Endothelial cell (in vitro differentiated cells): ENCODE measurements at regions not wholly inside any gene's neighbourhood (a gene's known extent, or its start where the extent isn't known, plus 50 kb on each side); places are given as distances from the start of the nearest gene placed in this dataset.

ENCODE experiments used
- DNase-seq: peaks from one replicate; pipeline ENCODE4 v3.0.0; 2021; ENCODE audit warnings: low spot score
- H3K27ac Mint-ChIP-seq: one replicate; pipeline ENCODE4 v1.8.0; 2021; ENCODE audit warnings: mixed read lengths, inconsistent platforms; ENCODE audit not compliant: unreplicated experiment
- H3K27me3 Mint-ChIP-seq: one replicate; pipeline ENCODE4 v1.8.0; 2021; ENCODE audit warnings: mild to moderate bottlenecking, moderate library complexity, mixed read lengths, inconsistent platforms; ENCODE audit not compliant: unreplicated experiment
- H3K36me3 Mint-ChIP-seq: one replicate; pipeline ENCODE4 v1.8.0; 2021; ENCODE audit warnings: mild to moderate bottlenecking, low read depth, mixed read lengths, inconsistent platforms; ENCODE audit not compliant: unreplicated experiment
- H3K4me1 Mint-ChIP-seq: one replicate; pipeline ENCODE4 v1.8.0; 2021; ENCODE audit warnings: mild to moderate bottlenecking, mixed read lengths, inconsistent platforms; ENCODE audit not compliant: unreplicated experiment
- H3K4me3 Mint-ChIP-seq: one replicate; pipeline ENCODE4 v1.8.0; 2021; ENCODE audit warnings: mild to moderate bottlenecking, mixed read lengths, inconsistent platforms; ENCODE audit not compliant: unreplicated experiment
- H3K9me3 Mint-ChIP-seq: one replicate; pipeline ENCODE4 v1.8.0; 2021; ENCODE audit warnings: mixed read lengths, inconsistent platforms; ENCODE audit not compliant: unreplicated experiment
- TF ChIP-seq, protein P1 (sequence below): fragments of 200-600 bp; sonication (generic); IDR thresholded peaks from one replicate; pipeline ENCODE4 v1.5.0; 2021; ENCODE audit warnings: antibody characterized with exemption; ENCODE audit not compliant: unreplicated experiment

DNA sequence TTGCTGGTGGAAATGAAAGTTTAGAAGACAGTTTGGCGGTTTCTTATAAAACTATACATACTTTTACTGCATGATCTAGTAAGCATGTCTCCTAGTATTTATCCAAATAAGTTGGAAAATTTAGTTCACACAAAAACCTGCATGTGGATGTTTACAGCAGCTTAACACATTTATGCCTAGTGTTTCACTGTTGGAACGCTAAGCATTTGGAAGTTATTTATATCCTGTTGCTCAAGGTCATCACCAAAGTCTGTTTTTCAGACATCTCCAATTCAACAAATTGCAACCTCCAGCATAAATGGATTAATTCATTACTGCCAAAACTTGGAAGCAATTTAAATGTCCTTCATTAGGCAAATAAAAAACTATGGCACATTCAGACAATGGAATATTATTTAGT is 461.8 kb downstream of the SUCLA2 start:
- no peaks in the 10 kb centered on the region for H3K27me3 Mint-ChIP-seq
- no peak overlapping the region for H3K27ac Mint-ChIP-seq
- H3K36me3 Mint-ChIP-seq = no peaks in the 10 kb centered on the region
- no peaks in the 10 kb centered on the region for H3K9me3 Mint-ChIP-seq
- no peak overlapping the region for H3K4me3 Mint-ChIP-seq
- no peak for DNase-seq
- TF ChIP-seq, protein P1, sequence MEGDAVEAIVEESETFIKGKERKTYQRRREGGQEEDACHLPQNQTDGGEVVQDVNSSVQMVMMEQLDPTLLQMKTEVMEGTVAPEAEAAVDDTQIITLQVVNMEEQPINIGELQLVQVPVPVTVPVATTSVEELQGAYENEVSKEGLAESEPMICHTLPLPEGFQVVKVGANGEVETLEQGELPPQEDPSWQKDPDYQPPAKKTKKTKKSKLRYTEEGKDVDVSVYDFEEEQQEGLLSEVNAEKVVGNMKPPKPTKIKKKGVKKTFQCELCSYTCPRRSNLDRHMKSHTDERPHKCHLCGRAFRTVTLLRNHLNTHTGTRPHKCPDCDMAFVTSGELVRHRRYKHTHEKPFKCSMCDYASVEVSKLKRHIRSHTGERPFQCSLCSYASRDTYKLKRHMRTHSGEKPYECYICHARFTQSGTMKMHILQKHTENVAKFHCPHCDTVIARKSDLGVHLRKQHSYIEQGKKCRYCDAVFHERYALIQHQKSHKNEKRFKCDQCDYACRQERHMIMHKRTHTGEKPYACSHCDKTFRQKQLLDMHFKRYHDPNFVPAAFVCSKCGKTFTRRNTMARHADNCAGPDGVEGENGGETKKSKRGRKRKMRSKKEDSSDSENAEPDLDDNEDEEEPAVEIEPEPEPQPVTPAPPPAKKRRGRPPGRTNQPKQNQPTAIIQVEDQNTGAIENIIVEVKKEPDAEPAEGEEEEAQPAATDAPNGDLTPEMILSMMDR = no peak
- no peaks in the 10 kb centered on the region for H3K4me1 Mint-ChIP-seq

DNA sequence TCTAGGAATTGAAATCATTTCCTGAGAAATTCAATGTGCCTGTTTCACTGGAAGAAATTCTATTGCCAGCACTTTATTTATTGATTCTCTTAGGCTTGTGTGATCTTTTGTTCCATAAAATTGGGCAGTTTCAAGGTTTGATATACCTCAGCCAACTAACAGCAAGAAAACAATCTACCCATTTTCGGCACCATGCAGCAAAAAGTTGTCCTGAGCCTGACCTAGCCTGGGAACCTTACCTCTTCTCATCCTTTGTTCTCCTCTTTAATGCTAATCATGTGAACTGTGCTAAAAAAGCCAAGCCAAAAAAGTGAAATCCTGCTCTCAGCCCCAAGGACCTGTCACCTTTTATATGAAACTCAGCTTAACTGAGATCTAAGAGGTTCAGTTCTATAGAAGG is 477.3 kb downstream of the SUCLA2 start:
- Mint-ChIP-seq H3K27me3 (no peaks in the 10 kb centered on the region), H3K9me3 (no peaks in the 10 kb centered on the region), H3K4me3 (no peak overlapping the region), H3K4me1 (no peaks in the 10 kb centered on the region), H3K36me3 (no peaks in the 10 kb centered on the region), H3K27ac (no peak overlapping the region)
- DNase-seq = no peak
- TF ChIP-seq, protein P1 = no peak

DNA sequence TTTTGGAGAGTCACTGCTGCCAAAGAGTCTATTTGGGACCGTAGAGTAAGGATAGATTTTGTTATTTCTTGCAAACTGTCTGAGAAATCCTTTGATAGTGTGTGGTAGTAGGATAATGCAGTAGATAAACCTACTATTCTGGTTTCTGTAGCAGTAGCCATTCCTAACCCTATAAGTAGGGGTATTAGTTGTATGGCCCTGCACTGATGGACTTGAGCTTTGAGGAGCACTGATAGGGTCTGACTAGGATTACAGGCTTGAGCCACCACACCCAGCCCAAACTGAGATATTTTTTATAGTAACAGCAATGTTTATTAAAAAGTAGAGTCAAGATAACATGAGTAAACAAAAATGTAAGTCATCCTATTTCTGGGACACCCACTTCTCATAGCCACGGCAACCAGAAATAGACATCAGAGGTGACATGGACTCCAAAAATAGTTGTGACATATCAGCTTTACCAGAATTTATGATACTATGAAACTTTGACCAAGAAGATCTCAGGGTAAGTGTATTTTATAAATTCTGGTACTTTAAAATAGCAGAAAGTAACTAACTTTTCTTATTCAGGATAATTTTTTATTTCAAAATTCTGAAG is 479.1 kb downstream of the SUCLA2 start:
- DNase-seq = no peak
- Mint-ChIP-seq H3K9me3 (no peaks in the 10 kb centered on the region), H3K4me1 (no peaks in the 10 kb centered on the region), H3K27ac (no peak overlapping the region), H3K36me3 (no peaks in the 10 kb centered on the region), H3K4me3 (no peak overlapping the region), H3K27me3 (no peaks in the 10 kb centered on the region)
- TF ChIP-seq, protein P1 = no peak

DNA sequence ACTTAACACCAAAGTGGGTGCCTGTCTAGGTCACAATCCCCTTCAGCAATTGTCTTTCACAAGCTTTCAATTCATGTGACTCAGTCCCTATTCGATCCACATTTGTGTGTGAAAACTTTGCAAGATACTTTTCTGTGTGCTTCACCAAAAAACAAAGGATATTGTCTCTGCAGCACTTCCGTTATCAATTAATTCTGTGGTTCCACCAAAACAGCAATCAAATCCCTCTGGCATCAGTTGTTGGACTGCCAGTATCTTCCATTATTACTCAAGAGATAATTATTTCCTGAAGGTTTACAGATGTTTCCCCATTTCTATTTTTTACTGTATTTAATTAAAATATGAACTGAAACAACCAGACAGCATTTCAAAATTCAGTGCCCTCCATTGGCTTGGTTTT is 481.4 kb downstream of the SUCLA2 start:
- Mint-ChIP-seq H3K27me3 (no peaks in the 10 kb centered on the region), H3K4me1 (no peaks in the 10 kb centered on the region), H3K4me3 (no peak overlapping the region), H3K36me3 (no peaks in the 10 kb centered on the region), H3K9me3 (no peaks in the 10 kb centered on the region), H3K27ac (no peak overlapping the region)
- DNase-seq = no peak
- TF ChIP-seq, protein P1 = no peak

DNA sequence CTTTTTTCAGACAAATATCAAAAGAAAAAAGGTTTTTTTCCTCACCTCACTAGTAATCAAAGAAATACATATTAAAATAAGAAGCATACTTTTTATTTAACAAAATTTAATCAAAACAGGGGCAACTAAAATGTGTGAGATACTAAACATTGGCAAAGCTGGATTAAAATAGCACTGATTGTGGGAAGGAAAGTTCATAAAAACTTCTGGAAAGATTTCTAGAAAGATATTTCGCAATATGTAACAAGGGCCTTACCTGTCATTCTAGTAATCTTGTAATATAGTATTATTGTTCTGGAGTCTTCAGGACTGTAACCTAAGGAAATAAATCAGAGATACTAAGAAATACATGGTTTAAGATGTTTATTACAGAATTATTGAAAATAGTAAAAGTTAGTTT is 482.5 kb downstream of the SUCLA2 start:
- no peak overlapping the region for H3K27ac Mint-ChIP-seq
- H3K9me3 Mint-ChIP-seq = no peaks in the 10 kb centered on the region
- no peak for DNase-seq
- no peak overlapping the region for H3K4me3 Mint-ChIP-seq
- H3K4me1 Mint-ChIP-seq = no peaks in the 10 kb centered on the region
- TF ChIP-seq, protein P1 = no peak
- no peaks in the 10 kb centered on the region for H3K36me3 Mint-ChIP-seq
- H3K27me3 Mint-ChIP-seq = no peaks in the 10 kb centered on the region
